GM12892 (cell line): ENCODE measurements at regions not wholly inside any gene's neighbourhood (a gene's known extent, or its start where the extent isn't known, plus 50 kb on each side); places are given as distances from the start of the nearest gene placed in this dataset.

Source experiments
- POLR2AphosphoS5 ChIP-seq: IDR thresholded peaks from 2 replicates; pipeline ENCODE4 v1.6.1; 2011; ENCODE audit warnings: low read depth, low read length, control low read depth
- TAF1 ChIP-seq: IDR thresholded peaks from 2 replicates; pipeline ENCODE4 v1.6.1; 2011; ENCODE audit warnings: low read depth, mild to moderate bottlenecking, control low read depth, low read length, borderline replicate concordance

DNA sequence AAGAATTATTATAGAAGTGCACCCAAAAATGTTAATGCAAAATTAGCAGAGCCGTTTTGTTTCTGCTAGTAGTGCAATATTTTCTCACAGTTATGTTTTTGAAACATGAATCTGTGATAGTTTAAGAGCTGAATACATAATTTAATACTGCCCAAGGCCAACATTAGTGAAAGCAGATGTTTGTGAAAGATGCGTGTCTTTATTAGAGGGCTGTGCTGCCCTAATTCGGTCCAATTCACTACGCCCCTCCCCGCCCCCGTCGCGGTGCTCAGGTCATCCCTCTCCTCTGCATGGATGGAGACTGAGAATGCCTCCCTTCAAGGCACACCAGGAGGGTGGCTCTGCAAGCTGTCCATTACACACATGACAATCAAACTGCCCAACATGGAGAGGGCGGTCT, 172.0 kb downstream of the TEX36 start:
- TF ChIP-seq POLR2AphosphoS5: no peak
- no peak for TF ChIP-seq TAF1
